ENCODE measurements at regions not wholly inside any gene's neighbourhood (a gene's known extent, or its start where the extent isn't known, plus 50 kb on each side); places are given as distances from the start of the nearest gene placed in this dataset.

DNA sequence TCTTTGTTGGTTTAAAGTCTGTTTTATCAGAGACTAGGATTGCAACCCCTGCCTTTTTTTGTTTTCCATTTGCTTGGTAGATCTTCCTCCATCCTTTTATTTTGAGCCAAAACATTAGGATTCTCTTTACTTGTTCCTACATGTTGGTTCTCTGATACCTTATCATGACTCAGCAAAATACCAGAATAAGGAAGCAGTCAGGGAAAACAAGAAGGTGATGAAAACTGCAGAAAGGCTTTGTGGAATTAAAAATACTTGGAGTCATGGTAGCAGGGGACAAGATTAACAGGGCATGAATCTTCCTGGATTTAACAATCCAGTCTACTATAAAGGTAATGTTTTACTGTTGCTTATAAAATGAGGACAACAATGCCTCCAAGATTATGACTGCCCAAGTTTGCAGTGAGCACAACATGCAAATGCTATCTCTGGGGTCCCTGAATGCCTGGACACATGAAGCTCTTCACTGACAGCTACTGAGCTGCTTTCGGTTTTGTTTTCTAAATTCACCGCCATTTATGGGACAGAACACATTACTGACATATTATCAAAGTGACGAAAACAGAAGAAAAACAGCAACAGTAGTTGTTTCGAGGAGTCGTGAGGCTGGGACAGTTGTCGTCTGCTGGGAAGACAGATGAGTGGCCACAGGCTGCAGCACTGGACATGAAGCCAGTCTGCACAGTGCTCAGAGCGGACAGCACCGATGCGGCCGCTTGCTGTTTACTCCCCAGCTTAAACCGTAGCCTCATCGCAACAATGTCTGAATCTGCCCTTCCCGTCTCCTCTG, 174.5 kb upstream of the DKK2 start:
- Histone ChIP-seq H3K27ac (replicated peaks) (no peak overlapping the region), H3K27me3 (ENCODE audit: low read depth) (no peaks in the 10 kb centered on the region), H3K4me3 (peak overlapping the region; percentile 60), H3K4me1 (no peaks in the 10 kb centered on the region), H3K9me3 (replicated peaks) (no peaks in the 10 kb centered on the region), H3K36me3 (no peaks in the 10 kb centered on the region)
- no peak for DNase-seq
- TF ChIP-seq, protein P1, sequence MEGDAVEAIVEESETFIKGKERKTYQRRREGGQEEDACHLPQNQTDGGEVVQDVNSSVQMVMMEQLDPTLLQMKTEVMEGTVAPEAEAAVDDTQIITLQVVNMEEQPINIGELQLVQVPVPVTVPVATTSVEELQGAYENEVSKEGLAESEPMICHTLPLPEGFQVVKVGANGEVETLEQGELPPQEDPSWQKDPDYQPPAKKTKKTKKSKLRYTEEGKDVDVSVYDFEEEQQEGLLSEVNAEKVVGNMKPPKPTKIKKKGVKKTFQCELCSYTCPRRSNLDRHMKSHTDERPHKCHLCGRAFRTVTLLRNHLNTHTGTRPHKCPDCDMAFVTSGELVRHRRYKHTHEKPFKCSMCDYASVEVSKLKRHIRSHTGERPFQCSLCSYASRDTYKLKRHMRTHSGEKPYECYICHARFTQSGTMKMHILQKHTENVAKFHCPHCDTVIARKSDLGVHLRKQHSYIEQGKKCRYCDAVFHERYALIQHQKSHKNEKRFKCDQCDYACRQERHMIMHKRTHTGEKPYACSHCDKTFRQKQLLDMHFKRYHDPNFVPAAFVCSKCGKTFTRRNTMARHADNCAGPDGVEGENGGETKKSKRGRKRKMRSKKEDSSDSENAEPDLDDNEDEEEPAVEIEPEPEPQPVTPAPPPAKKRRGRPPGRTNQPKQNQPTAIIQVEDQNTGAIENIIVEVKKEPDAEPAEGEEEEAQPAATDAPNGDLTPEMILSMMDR (IDR thresholded peaks at IDR 0.05; ENCODE audit: borderline replicate concordance), result no peak
- intact Hi-C loops (cut with micrococcal nuclease), result no loop called here

DNA sequence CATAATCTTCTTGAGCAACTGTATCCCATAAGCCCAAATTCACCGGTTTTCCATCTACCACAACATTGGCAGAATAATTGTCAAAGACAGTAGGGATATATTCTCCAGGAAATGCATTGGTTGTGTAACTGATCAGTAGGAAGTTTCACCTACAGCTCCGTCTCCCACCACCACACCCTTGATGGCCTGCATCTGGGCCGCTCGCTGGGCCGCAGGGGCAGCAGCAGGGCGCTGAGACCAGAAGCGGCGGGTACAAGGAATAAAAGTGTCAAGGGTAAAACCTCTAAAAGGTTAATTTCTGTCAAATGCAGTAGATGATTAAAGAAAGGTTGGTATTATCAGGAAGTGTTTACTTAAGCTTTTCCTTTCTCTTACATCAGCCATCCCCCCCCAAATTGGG, 167.6 kb upstream of the DKK2 start:
- TF ChIP-seq, protein P1 (IDR thresholded peaks at IDR 0.05; ENCODE audit: borderline replicate concordance), result no peak
- Histone ChIP-seq H3K27me3 (ENCODE audit: low read depth) (no peaks in the 10 kb centered on the region), H3K27ac (replicated peaks) (no peak overlapping the region), H3K36me3 (no peaks in the 10 kb centered on the region), H3K4me3 (no peak overlapping the region), H3K4me1 (no peaks in the 10 kb centered on the region), H3K9me3 (replicated peaks) (no peaks in the 10 kb centered on the region)
- DNase-seq, result no peak
- intact Hi-C loops (cut with micrococcal nuclease), result no loop called here

DNA sequence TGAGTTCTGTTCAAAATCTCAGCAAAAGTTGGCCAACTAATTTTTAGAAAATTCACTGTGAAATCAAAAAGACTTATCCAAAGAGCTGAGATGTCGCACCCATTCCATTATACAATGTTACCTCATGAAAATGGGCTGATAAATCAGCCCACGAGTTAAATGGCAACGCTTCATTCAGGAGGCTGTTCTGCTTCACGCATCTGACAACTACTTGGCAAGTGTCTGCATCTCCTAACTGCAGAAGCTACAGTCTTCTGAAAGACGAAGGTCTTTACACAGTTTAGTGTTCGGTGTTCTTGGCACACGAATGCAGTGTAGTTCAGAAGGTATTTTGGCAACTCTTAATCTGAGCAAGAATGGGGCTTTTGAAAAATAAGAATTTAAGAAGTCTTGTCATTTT, 166.6 kb upstream of the DKK2 start:
- H3K27ac ChIP-seq (replicated peaks), result no peak overlapping the region

DNA sequence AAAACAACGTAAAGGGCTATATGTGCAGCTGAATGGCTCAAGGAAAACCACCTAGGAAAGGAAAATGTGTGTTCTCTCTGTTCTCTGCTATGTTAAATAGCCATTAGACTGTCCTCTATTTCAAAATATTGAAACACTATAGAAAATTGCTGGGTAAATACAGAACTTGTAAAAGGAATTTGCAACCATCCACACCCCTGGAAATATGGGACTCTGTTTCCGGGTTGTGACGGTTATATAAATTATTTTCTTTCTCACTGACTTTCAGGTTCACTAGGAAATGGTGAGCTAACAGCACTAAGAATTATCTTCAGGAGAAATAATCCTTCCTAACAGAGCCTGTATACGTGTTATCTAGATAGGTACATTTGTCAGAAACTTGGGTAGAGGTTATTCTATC, 161.0 kb upstream of the DKK2 start:
- intact Hi-C loops (cut with micrococcal nuclease), result no loop called here

More for the DNA sequence above, 166.6 kb upstream of the DKK2 start:
- DNase-seq, result no peak
- Histone ChIP-seq H3K4me1 (no peaks in the 10 kb centered on the region), H3K4me3 (no peak overlapping the region), H3K9me3 (replicated peaks) (no peaks in the 10 kb centered on the region), H3K36me3 (no peaks in the 10 kb centered on the region), H3K27me3 (ENCODE audit: low read depth) (no peaks in the 10 kb centered on the region)
- intact Hi-C loops (cut with micrococcal nuclease), result no loop called here
- TF ChIP-seq, protein P1 (IDR thresholded peaks at IDR 0.05; ENCODE audit: borderline replicate concordance), result no peak

DNA sequence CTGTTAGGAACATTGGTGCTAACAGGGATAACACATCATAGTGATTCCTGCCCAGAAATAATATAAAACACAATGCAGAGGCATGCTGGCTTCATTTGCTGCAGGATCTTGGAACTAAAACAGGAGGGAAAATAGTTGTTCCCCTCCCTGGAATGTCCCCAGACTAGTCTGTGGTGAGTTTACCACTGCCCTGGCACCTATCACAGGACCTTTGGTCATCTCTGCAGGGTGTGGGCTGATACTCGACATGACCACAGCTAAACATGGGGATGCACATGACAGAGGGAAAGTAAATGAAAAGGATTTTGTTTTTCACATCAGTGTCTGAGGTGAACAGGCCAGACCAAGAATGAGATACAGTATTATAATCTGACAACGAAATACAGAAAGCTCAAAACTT, 160.2 kb upstream of the DKK2 start:
- intact Hi-C loops (cut with micrococcal nuclease), result no loop called here
- no peaks in the 10 kb centered on the region for H3K27me3 ChIP-seq (ENCODE audit: low read depth)
- H3K36me3 ChIP-seq, result no peaks in the 10 kb centered on the region
- no peak for DNase-seq
- no peaks in the 10 kb centered on the region for H3K9me3 ChIP-seq (replicated peaks)
- H3K27ac ChIP-seq (replicated peaks), result no peak overlapping the region
- no peak overlapping the region for H3K4me3 ChIP-seq
- H3K4me1 ChIP-seq, result no peaks in the 10 kb centered on the region
- TF ChIP-seq, protein P1 (IDR thresholded peaks at IDR 0.05; ENCODE audit: borderline replicate concordance), result no peak

More for the DNA sequence above, 161.0 kb upstream of the DKK2 start:
- no peak overlapping the region for H3K27ac ChIP-seq (replicated peaks)
- DNase-seq, result no peak
- TF ChIP-seq, protein P1 (IDR thresholded peaks at IDR 0.05; ENCODE audit: borderline replicate concordance), result no peak
- H3K4me3 ChIP-seq, result no peak overlapping the region
- H3K9me3 ChIP-seq (replicated peaks), result no peaks in the 10 kb centered on the region
- H3K4me1 ChIP-seq, result no peaks in the 10 kb centered on the region
- no peaks in the 10 kb centered on the region for H3K27me3 ChIP-seq (ENCODE audit: low read depth)
- no peaks in the 10 kb centered on the region for H3K36me3 ChIP-seq

Data from left ventricle myocardium inferior (tissue), 1 donor.